ENCODE measurements at regions not wholly inside any gene's neighbourhood (a gene's known extent, or its start where the extent isn't known, plus 50 kb on each side); places are given as distances from the start of the nearest gene placed in this dataset.

DNA sequence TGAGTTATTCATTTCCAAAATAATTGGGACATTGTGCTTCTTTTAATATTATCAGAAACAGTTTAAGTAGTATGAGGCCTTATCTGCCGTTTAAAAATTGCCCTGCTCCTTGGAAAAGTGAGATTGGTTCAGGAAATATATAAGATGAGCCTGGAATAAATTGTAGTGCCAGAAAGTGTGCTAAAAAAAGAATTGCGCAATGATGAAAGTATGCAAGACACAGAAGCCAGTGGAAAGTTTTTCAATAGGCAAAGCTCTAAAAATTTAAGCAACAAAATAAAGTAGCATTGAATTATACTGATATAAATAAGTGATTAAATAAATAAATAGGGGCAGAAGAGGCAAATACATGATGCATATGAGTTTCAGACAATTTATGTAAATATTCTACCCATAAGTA lies 834.9 kb downstream of the BCL11B start:
- Histone ChIP-seq H3K4me1 (ENCODE audit: control insufficient read depth, insufficient read depth, low read length) (no peaks in the 10 kb centered on the region), H3K9me3 (ENCODE audit: control insufficient read depth, insufficient read depth, low read depth, low read length) (no peaks in the 10 kb centered on the region; the same call in 1 of the 2 replicates), H3K4me3 (ENCODE audit: low read depth, low read length) (no peak overlapping the region), H3K36me3 (ENCODE audit: control insufficient read depth in 2 of 2, insufficient read depth in 1 of 2, low read length in 2 of 2) (no peaks in the 10 kb centered on the region), H3K27ac (ENCODE audit: extremely low read depth, low read depth, low read length) (no peak overlapping the region)
- TF ChIP-seq ZNF155 (tag by site-specific recombination; IDR thresholded peaks at IDR 0.05) (no peak), ZNF624 (tag by site-specific recombination; IDR thresholded peaks at IDR 0.05) (no peak), ZSCAN30 (tag by site-specific recombination; IDR thresholded peaks at IDR 0.05) (no peak), SCRT1 (tag by site-specific recombination; IDR thresholded peaks at IDR 0.05; ENCODE audit: borderline replicate concordance) (no peak), RBAK (tag by site-specific recombination; IDR thresholded peaks at IDR 0.05) (no peak), ZNF658 (tag by site-specific recombination; IDR thresholded peaks at IDR 0.05) (no peak)
- TF ChIP-seq, protein P1, sequence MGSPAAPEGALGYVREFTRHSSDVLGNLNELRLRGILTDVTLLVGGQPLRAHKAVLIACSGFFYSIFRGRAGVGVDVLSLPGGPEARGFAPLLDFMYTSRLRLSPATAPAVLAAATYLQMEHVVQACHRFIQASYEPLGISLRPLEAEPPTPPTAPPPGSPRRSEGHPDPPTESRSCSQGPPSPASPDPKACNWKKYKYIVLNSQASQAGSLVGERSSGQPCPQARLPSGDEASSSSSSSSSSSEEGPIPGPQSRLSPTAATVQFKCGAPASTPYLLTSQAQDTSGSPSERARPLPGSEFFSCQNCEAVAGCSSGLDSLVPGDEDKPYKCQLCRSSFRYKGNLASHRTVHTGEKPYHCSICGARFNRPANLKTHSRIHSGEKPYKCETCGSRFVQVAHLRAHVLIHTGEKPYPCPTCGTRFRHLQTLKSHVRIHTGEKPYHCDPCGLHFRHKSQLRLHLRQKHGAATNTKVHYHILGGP (tag by site-specific recombination; IDR thresholded peaks at IDR 0.05) = no peak
- ChIA-PET CTCF (interaction anchor here (0.8 kb wide), 1 partner anchor 203 kb away, joined by 3 read pairs; no protein-coding TSS in a partner anchor), POLR2A (no interaction called here)

DNA sequence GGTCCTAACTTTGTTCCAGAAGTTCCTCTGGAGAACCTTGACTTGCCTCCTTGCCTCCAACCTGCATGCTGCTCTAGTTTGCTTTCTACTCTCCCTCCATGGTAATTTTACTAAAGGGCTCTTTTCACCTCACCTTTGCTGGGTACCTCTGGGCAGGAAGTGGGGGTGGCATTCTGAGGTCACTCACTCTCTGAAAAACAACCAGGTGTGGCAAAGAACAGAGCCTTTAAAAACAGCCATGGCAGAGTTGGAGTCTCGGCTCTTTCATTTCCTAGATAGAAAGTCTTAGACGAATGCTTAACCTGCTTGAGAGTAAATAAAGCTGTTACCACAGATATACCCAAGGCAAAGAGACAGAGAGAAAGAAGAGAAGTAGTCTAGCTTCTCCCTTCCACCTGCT lies 827.9 kb downstream of the BCL11B start:
- ChIA-PET CTCF (no interaction called here), POLR2A (no interaction called here)
- Histone ChIP-seq H3K27ac (ENCODE audit: extremely low read depth, low read depth, low read length) (no peak overlapping the region), H3K36me3 (ENCODE audit: control insufficient read depth in 2 of 2, insufficient read depth in 1 of 2, low read length in 2 of 2) (no peaks in the 10 kb centered on the region), H3K4me1 (ENCODE audit: control insufficient read depth, insufficient read depth, low read length) (no peaks in the 10 kb centered on the region), H3K4me3 (ENCODE audit: low read depth, low read length) (no peak overlapping the region), H3K9me3 (ENCODE audit: control insufficient read depth, insufficient read depth, low read depth, low read length) (no peaks in the 10 kb centered on the region)
- no peak for TF ChIP-seq ZNF426 (tag by site-specific recombination; IDR thresholded peaks at IDR 0.05)
- TF ChIP-seq, protein P2, sequence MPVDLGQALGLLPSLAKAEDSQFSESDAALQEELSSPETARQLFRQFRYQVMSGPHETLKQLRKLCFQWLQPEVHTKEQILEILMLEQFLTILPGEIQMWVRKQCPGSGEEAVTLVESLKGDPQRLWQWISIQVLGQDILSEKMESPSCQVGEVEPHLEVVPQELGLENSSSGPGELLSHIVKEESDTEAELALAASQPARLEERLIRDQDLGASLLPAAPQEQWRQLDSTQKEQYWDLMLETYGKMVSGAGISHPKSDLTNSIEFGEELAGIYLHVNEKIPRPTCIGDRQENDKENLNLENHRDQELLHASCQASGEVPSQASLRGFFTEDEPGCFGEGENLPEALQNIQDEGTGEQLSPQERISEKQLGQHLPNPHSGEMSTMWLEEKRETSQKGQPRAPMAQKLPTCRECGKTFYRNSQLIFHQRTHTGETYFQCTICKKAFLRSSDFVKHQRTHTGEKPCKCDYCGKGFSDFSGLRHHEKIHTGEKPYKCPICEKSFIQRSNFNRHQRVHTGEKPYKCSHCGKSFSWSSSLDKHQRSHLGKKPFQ (tag by site-specific recombination; IDR thresholded peaks at IDR 0.05) = no peak
- no peak for TF ChIP-seq ZNF501 (tag by site-specific recombination; IDR thresholded peaks at IDR 0.05)
- TF ChIP-seq OSR2 (tag by site-specific recombination; IDR thresholded peaks at IDR 0.05) = no peak
- TF ChIP-seq HOXD13 (CRISPR knock-in tag; IDR thresholded peaks at IDR 0.05; ENCODE audit: borderline replicate concordance) = no peak
- TF ChIP-seq ZNF514 (tag by site-specific recombination; IDR thresholded peaks at IDR 0.05) = no peak
- TF ChIP-seq, protein P3, sequence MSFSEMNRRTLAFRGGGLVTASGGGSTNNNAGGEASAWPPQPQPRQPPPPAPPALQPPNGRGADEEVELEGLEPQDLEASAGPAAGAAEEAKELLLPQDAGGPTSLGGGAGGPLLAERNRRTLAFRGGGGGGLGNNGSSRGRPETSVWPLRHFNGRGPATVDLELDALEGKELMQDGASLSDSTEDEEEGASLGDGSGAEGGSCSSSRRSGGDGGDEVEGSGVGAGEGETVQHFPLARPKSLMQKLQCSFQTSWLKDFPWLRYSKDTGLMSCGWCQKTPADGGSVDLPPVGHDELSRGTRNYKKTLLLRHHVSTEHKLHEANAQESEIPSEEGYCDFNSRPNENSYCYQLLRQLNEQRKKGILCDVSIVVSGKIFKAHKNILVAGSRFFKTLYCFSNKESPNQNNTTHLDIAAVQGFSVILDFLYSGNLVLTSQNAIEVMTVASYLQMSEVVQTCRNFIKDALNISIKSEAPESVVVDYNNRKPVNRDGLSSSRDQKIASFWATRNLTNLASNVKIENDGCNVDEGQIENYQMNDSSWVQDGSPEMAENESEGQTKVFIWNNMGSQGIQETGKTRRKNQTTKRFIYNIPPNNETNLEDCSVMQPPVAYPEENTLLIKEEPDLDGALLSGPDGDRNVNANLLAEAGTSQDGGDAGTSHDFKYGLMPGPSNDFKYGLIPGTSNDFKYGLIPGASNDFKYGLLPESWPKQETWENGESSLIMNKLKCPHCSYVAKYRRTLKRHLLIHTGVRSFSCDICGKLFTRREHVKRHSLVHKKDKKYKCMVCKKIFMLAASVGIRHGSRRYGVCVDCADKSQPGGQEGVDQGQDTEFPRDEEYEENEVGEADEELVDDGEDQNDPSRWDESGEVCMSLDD (tag by site-specific recombination; IDR thresholded peaks at IDR 0.05) = no peak
- TF ChIP-seq, protein P4, sequence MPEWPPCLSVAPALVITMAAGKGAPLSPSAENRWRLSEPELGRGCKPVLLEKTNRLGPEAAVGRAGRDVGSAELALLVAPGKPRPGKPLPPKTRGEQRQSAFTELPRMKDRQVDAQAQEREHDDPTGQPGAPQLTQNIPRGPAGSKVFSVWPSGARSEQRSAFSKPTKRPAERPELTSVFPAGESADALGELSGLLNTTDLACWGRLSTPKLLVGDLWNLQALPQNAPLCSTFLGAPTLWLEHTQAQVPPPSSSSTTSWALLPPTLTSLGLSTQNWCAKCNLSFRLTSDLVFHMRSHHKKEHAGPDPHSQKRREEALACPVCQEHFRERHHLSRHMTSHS (tag by site-specific recombination; IDR thresholded peaks at IDR 0.05) = no peak
- TF ChIP-seq HOXA7 (CRISPR knock-in tag; IDR thresholded peaks at IDR 0.05; ENCODE audit: borderline replicate concordance) = no peak
- TF ChIP-seq ZNF302 (tag by site-specific recombination; IDR thresholded peaks at IDR 0.05; ENCODE audit: low read depth) = no peak
- no peak for TF ChIP-seq ZNF558 (tag by site-specific recombination; IDR thresholded peaks at IDR 0.05)
- TF ChIP-seq ZNF585B (tag by site-specific recombination; IDR thresholded peaks at IDR 0.05) = no peak
- TF ChIP-seq GFI1B (tag by site-specific recombination; IDR thresholded peaks at IDR 0.05) = no peak
- TF ChIP-seq ZNF133 (tag by site-specific recombination; IDR thresholded peaks at IDR 0.05) = no peak
- TF ChIP-seq KLF8 (tag by site-specific recombination; IDR thresholded peaks at IDR 0.05) = no peak
- TF ChIP-seq ZBTB7A (tag by site-specific recombination; IDR thresholded peaks at IDR 0.05; ENCODE audit: low read depth) = no peak
- no peak for TF ChIP-seq ZNF175 (tag by site-specific recombination; IDR thresholded peaks at IDR 0.05)
- TF ChIP-seq ZSCAN30 (tag by site-specific recombination; IDR thresholded peaks at IDR 0.05) = no peak
- TF ChIP-seq ZNF416 (tag by site-specific recombination; IDR thresholded peaks at IDR 0.05) = no peak
- no peak for TF ChIP-seq ZNF791 (tag by site-specific recombination; IDR thresholded peaks at IDR 0.05)
